ENCODE measurements at regions not wholly inside any gene's neighbourhood (a gene's known extent, or its start where the extent isn't known, plus 50 kb on each side); places are given as distances from the start of the nearest gene placed in this dataset.

DNA sequence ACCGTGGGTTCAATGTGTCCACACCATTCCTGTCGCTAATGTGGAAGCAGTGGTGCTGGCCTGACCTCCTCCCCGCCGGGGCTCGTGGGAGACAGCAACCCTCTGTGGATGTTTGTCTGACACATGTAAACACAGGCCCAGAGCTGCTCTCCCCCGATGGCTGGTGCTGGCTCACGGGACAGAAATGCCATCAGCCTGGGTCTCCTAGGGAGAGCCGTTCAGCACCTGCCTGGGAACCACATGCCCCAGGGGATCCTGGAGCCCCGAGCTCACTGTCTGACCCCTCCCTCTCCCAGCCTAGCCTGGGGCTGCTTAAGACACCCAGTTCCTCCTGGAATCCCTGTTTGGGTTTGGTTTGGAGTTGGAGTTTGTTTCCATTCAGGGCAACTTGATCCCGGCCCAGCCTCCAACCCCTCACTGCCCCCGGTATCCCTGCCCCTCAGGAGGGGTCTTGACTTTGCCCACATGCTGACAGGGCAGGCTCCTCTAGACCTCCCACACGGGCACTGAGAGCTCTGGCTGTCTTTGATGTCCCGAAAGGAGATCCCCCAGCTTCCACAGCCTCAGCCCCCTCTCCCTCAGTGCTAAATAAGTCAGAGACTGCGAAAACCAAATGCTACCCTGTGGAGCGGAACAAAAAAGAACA lies 50.9 kb upstream of the WNT11 start:
- Histone ChIP-seq H3K36me3 (ENCODE audit: control insufficient read depth in 4 of 4, insufficient read depth in 4 of 4, low read length in 4 of 4) (no peaks in the 10 kb centered on the region), H3K9ac (ENCODE audit: insufficient read depth in 1 of 2, low read length in 2 of 2) (no peak overlapping the region), H3K4me1 (ENCODE audit: control insufficient read depth in 5 of 5, insufficient read depth in 5 of 5, low read length in 5 of 5) (peaks cover 0 to 13% (median 0%) of the 10 kb centered on the region in 5 donors), H3K27me3 (ENCODE audit: control insufficient read depth in 3 of 3, insufficient read depth in 3 of 3, low read length in 2 of 3) (no peaks in the 10 kb centered on the region), H3K9me3 (ENCODE audit: control insufficient read depth in 4 of 4, insufficient read depth in 3 of 4, low read length in 3 of 4) (no peaks in the 10 kb centered on the region), H3K4me3 (no peak overlapping the region), H3K27ac (ENCODE audit: low read depth in 1 of 2, low read length in 1 of 2) (no peak overlapping the region)
- TF ChIP-seq, protein P1, sequence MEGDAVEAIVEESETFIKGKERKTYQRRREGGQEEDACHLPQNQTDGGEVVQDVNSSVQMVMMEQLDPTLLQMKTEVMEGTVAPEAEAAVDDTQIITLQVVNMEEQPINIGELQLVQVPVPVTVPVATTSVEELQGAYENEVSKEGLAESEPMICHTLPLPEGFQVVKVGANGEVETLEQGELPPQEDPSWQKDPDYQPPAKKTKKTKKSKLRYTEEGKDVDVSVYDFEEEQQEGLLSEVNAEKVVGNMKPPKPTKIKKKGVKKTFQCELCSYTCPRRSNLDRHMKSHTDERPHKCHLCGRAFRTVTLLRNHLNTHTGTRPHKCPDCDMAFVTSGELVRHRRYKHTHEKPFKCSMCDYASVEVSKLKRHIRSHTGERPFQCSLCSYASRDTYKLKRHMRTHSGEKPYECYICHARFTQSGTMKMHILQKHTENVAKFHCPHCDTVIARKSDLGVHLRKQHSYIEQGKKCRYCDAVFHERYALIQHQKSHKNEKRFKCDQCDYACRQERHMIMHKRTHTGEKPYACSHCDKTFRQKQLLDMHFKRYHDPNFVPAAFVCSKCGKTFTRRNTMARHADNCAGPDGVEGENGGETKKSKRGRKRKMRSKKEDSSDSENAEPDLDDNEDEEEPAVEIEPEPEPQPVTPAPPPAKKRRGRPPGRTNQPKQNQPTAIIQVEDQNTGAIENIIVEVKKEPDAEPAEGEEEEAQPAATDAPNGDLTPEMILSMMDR (IDR thresholded peaks at IDR 0.05; ENCODE audit: control extremely low read depth, extremely low read depth) = no peak
- no peak for ATAC-seq (ENCODE audit: insufficient read depth, low FRiP score)
- peak in 1 of 3 donors; percentile 16 for DNase-seq
- 69 to 71% methylated on average over 15 of the region's 15 CpGs for WGBS, 2 donors

DNA sequence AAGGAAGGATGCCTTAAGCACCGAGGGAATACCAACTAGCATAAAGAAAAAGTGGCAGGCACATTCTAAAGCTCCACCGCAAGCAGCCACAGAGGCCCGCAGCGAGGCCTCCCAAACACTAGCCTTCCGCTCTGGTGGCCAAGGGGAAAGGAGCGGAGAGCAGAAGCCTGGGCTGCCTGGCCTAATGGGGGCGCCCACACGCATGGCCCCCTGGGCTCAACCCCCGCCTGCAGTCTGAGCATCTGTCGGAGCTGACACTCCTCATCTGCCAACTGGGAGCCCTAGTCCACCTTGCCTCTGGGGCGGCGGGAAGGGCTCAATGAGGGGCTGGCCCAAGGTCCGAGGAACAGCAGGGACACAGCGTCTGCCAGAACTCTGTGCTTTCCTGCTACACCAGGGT lies 50.1 kb upstream of the WNT11 start:
- no peak for ATAC-seq (ENCODE audit: insufficient read depth, low FRiP score)
- WGBS, 2 donors = 82 to 85% methylated on average over 14 of the region's 14 CpGs

More for the DNA sequence above, 50.1 kb upstream of the WNT11 start:
- Histone ChIP-seq H3K4me3 (no peak overlapping the region), H3K4me1 (ENCODE audit: control insufficient read depth in 5 of 5, insufficient read depth in 5 of 5, low read length in 5 of 5) (peaks cover 0 to 13% (median 0%) of the 10 kb centered on the region in 5 donors), H3K9me3 (ENCODE audit: control insufficient read depth in 4 of 4, insufficient read depth in 3 of 4, low read length in 3 of 4) (no peaks in the 10 kb centered on the region), H3K27ac (ENCODE audit: low read depth in 1 of 2, low read length in 1 of 2) (no peak overlapping the region), H3K36me3 (ENCODE audit: control insufficient read depth in 4 of 4, insufficient read depth in 4 of 4, low read length in 4 of 4) (no peaks in the 10 kb centered on the region), H3K27me3 (ENCODE audit: control insufficient read depth in 3 of 3, insufficient read depth in 3 of 3, low read length in 2 of 3) (no peaks in the 10 kb centered on the region), H3K9ac (ENCODE audit: insufficient read depth in 1 of 2, low read length in 2 of 2) (no peak overlapping the region)
- DNase-seq = no peak
- TF ChIP-seq, protein P1 (IDR thresholded peaks at IDR 0.05; ENCODE audit: control extremely low read depth, extremely low read depth) = no peak

Measured in lung (tissue), 11 donors.